ENCODE measurements at regions not wholly inside any gene's neighbourhood (a gene's known extent, or its start where the extent isn't known, plus 50 kb on each side); places are given as distances from the start of the nearest gene placed in this dataset.
"Not testable (repeated sequence)": the region's sequence is repeated elsewhere in the genome, so short reads cannot be mapped to it uniquely, and the experiment has no call there.

GRCh38 chr12:28689398-28690175, 459.5 kb upstream of the FAR2 start:
- DNase-seq (ENCODE audit: low read depth in 2 of 2) = no peak

- DNase-seq (ENCODE audit: low read depth in 2 of 2) = no peak
Observed at GRCh38 chr12:28693565-28694219, 455.4 kb upstream of the FAR2 start.

- DNase-seq (ENCODE audit: low read depth in 2 of 2) = no peak
Observed at GRCh38 chr12:28698553-28698952, 450.5 kb upstream of the FAR2 start.

- no peak for DNase-seq (ENCODE audit: low read depth in 2 of 2)
Observed at GRCh38 chr12:28699029-28699428, 450.0 kb upstream of the FAR2 start.

GRCh38 chr12:28700161-28700560, 448.9 kb upstream of the FAR2 start:
- no peak for DNase-seq (ENCODE audit: low read depth in 2 of 2)

GRCh38 chr12:28704477-28705169, 444.5 kb upstream of the FAR2 start:
- no peak for DNase-seq (ENCODE audit: low read depth in 2 of 2)

- no peak for DNase-seq (ENCODE audit: low read depth in 2 of 2)
Observed at GRCh38 chr12:28708918-28709371, 440.1 kb upstream of the FAR2 start.

- no peak for DNase-seq (ENCODE audit: low read depth in 2 of 2)
Observed at GRCh38 chr12:28709986-28710685, 438.9 kb upstream of the FAR2 start.

- DNase-seq (ENCODE audit: low read depth in 2 of 2) = no peak
Observed at GRCh38 chr12:28710882-28711281, 438.2 kb upstream of the FAR2 start.

GRCh38 chr12:28711421-28711820, 437.7 kb upstream of the FAR2 start:
- no peak for DNase-seq (ENCODE audit: low read depth in 2 of 2)

- DNase-seq (ENCODE audit: low read depth in 2 of 2) = no peak
Observed at GRCh38 chr12:28742791-28743190, 406.3 kb upstream of the FAR2 start.

- no peak for DNase-seq (ENCODE audit: low read depth in 2 of 2)
Observed at GRCh38 chr12:28746734-28747325, 402.2 kb upstream of the FAR2 start.

- DNase-seq (ENCODE audit: low read depth in 2 of 2) = no peak
Observed at GRCh38 chr12:28750946-28751685, 398.0 kb upstream of the FAR2 start.

GRCh38 chr12:28755027-28755426, 394.1 kb upstream of the FAR2 start:
- no peak for DNase-seq (ENCODE audit: low read depth in 2 of 2)

- DNase-seq (ENCODE audit: low read depth in 2 of 2) = no peak
Observed at GRCh38 chr12:28759333-28759732, 389.7 kb upstream of the FAR2 start.

GRCh38 chr12:28760040-28760903, 388.8 kb upstream of the FAR2 start:
- DNase-seq (ENCODE audit: low read depth in 2 of 2) = not testable (repeated sequence)

GRCh38 chr12:28761897-28762296, 387.2 kb upstream of the FAR2 start:
- not testable (repeated sequence) for DNase-seq (ENCODE audit: low read depth in 2 of 2)

- DNase-seq (ENCODE audit: low read depth in 2 of 2) = no peak
Observed at GRCh38 chr12:28766398-28766797, 382.7 kb upstream of the FAR2 start.

GRCh38 chr12:28767836-28768348, 381.2 kb upstream of the FAR2 start:
- no peak for DNase-seq (ENCODE audit: low read depth in 2 of 2)

- no peak for DNase-seq (ENCODE audit: low read depth in 2 of 2)
Observed at GRCh38 chr12:28770322-28770721, 378.8 kb upstream of the FAR2 start.

Data from stimulated activated CD4-positive, alpha-beta T cell treated with anti-CD3 and anti-CD28 coated beads, Interleukin-4, amount 100 ng/mL, for 48 hours (primary cell).